GM20000 (cell line): ENCODE measurements at regions not wholly inside any gene's neighbourhood (a gene's known extent, or its start where the extent isn't known, plus 50 kb on each side); places are given as distances from the start of the nearest gene placed in this dataset.

ENCODE experiments used
- DNase-seq: peaks from one replicate; pipeline ENCODE4 v3.0.0; 2012; ENCODE audit warnings: low spot score
- TF ChIP-seq, protein P1 (sequence below): IDR thresholded peaks from 2 replicates; pipeline ENCODE4 v1.5.1; 2012; ENCODE audit warnings: mild to moderate bottlenecking, control low read depth; ENCODE audit errors: extremely low read depth, missing control alignments

DNA sequence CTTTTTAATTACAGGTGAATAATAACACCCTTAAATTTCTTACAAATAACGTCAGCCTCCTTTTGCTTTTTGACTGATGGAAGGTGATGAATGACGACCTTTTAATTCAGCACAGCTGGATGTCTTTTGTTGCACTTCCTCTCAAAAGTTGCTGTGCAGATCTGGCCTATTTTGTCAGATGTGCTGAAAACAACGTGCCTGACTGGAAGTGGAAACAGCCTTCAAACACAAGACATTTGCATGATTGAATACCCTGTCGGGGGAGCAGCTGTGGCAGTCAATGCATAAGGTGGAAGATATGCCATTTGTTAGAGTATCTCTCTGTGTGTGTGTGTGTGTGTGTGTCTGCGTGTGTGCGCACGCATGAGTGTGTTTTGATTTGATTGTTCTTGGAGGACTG is 579.7 kb downstream of the SPRY1 start:
- no peak for DNase-seq
- TF ChIP-seq, protein P1, sequence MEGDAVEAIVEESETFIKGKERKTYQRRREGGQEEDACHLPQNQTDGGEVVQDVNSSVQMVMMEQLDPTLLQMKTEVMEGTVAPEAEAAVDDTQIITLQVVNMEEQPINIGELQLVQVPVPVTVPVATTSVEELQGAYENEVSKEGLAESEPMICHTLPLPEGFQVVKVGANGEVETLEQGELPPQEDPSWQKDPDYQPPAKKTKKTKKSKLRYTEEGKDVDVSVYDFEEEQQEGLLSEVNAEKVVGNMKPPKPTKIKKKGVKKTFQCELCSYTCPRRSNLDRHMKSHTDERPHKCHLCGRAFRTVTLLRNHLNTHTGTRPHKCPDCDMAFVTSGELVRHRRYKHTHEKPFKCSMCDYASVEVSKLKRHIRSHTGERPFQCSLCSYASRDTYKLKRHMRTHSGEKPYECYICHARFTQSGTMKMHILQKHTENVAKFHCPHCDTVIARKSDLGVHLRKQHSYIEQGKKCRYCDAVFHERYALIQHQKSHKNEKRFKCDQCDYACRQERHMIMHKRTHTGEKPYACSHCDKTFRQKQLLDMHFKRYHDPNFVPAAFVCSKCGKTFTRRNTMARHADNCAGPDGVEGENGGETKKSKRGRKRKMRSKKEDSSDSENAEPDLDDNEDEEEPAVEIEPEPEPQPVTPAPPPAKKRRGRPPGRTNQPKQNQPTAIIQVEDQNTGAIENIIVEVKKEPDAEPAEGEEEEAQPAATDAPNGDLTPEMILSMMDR: no peak

DNA sequence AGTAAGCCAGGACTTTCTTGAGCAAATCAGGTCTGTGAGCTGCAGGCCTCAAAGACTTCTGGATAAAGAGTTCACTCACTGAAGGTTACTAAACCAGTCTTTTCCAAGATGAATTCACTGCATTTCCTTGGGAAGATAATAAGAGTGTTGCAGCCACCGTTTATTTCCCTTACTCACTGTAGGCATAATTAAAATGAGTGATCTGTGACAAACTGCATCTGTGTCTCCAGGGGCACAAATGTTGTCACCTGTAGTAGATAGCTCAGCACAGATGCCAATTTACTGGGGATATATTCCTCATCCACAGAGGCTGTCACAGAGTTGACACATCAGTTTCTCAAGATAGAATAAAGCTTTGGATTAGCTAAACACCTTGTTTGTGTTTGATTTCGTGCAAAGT is 580.2 kb downstream of the SPRY1 start:
- DNase-seq: no peak
- TF ChIP-seq, protein P1: no peak

DNA sequence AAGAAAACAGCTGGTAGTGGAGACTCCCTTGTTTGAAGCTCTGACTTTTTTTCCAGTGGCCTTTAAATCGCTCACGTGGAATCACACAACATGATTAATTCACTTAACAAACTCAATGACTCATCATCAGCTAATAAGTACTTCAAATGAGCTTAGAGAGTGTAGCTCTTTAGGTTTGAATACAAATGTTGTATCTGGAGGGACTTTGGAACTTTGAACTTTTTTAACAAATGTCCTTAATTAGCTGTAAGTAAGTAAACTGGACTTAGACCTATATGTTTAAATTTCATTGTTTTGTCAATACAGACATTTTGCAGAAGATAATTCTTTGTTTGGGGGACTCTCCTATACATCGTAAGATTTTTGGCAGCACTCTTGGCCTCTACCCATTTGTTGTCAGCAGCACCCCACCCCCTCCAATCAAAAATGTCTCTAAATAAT is 581.1 kb downstream of the SPRY1 start:
- no peak for DNase-seq
- TF ChIP-seq, protein P1: no peak

DNA sequence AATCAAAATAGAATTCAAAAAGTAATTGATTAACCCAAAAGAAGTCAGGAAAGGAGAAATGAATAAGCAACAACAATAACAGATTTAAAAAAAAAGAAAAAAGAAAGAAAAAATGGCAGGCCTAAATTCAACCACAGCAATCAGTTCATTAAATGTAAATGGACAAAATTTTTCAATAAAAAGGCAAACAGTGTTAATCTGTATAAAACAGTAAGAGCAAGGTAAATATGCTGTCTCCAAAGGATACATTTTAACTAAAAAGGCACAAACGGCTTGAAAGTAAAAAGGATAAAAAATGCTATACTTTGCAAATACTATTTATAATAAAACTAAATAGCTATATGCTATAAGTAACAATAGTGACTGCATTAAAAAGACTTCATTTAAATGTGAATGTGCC is 582.0 kb downstream of the SPRY1 start:
- TF ChIP-seq, protein P1: no peak

DNA sequence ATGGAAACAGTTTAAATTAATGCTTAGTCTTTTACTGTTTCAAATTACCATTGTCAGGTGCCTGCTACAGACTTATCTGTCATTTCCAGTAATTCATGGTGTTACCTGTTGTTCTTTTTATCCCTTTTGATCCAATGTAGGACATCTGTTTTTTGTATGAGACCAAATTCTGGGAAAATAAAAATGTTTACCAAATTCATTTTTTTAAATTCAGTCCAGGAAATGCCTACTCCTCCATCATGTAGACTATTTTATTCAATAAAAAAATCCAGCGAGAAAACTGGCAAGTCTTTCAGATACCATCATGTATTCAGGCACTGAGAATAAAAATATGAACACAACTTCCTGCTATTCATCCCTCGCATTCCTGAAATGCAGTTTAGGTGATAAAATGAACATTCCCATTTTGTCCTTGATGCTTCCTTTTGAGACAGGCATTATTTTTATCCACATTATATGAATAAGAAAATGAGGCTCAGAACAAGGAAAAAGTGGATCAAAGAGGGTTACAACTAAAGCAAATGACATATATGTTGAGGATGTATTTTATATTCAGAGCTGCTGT is 584.2 kb downstream of the SPRY1 start:
- TF ChIP-seq, protein P1: no peak
- DNase-seq: no peak

More for the DNA sequence above, 582.0 kb downstream of the SPRY1 start:
- no peak for DNase-seq

DNA sequence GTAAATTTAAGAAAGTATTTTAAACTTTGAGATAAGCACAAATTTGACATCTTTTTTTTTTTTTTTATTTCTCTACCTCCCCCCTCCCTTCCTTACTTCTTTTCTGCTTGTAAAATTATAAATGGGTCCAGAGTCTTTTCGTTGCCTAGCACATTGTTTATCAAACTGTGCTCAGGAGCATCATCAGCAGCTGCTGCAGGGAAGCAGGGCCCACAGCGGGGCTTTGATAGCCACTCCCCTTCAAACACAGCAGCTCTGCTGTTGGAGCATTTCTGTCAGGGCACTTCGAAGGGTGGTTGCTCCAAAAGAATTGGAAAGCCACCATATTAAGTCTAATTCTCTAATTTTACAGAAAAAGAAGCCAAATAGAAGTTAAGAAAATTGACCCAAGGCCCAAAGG is 588.3 kb downstream of the SPRY1 start:
- DNase-seq: no peak
- TF ChIP-seq, protein P1: no peak

DNA sequence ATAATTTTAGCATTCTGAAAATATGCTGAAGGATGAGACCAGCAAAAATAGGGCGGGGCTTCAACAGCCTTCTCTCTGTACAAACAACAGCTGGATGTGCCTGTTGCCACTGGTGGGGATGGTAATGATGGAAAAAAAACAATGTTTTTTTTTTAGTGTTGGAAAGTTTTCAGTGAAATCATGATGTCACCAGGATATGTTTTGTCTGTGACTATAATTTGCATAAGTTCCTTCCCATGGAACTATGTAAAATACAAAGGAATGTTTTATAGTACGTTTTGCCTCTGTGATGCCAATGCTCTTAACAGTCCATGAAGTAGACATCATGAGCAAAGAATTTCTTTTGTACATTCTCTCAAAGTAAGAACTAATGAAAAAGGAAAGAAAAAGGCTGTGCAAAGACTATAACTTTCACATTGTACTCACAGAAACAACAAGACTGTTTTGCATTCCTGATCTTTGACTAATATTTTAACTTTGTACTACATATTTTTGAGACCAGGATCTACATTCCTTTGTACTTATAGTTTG is 589.7 kb downstream of the SPRY1 start:
- DNase-seq: no peak

More for the DNA sequence above, 589.7 kb downstream of the SPRY1 start:
- TF ChIP-seq, protein P1: no peak
